HepG2 (cell line): ENCODE measurements at regions not wholly inside any gene's neighbourhood (a gene's known extent, or its start where the extent isn't known, plus 50 kb on each side); places are given as distances from the start of the nearest gene placed in this dataset.

Experiments used
- ATAC-seq: fragments of 200-7000 bp; cut with Tn5 transposase; 3 replicates; pipeline ENCODE4 v1.9.1; 2020; ENCODE audit warnings: mild to moderate bottlenecking, moderate library complexity
- BruUV-seq: library from RNA; stranded (reverse); fragments of 400-500 nt; replicated peaks from 2 replicates; lab custom pipeline; 2021; lab: Mats Ljungman, UMichigan
- CTCF ChIA-PET: fragments of 300-600 bp; formaldehyde crosslinking; extraction: SDS; loops from one replicate; lab custom pipeline; 2021; ENCODE audit warnings: low total read pairs, inconsistent platforms, low intra/inter-chr PET ratio; lab: Yijun Ruan, JAX
- POLR2A ChIA-PET: fragments of 350-600 bp; sonication (Branson Sonifier 250); formaldehyde crosslinking; loops from one replicate; lab custom pipeline; 2020; ENCODE audit warnings: antibody characterized with exemption, inconsistent platforms; lab: Yijun Ruan, JAX
- DNase-seq: peaks from one replicate; pipeline ENCODE4 v3.0.0-alpha.2; 2015; ENCODE audit warnings: low spot score
- FAIRE-seq: peaks from 3 replicates; lab custom pipeline; 2011; peaks lifted over from hg19 to GRCh38; lab: Jason Lieb, UNC
- H2AFZ ChIP-seq: one replicate; pipeline ENCODE4 v1.6.1; 2011; ENCODE audit warnings: low read length, inconsistent platforms
- H3K27ac ChIP-seq: fragments of 300-600 bp; 3 replicates; pipeline ENCODE4 v1.8.0; 2011; ENCODE audit warnings: mixed run types, mild to moderate bottlenecking, mixed read lengths, low read length, inconsistent platforms; ENCODE audit not compliant: insufficient read depth; ENCODE audit errors: extremely low read length
- H3K27me3 ChIP-seq, 2 experiments: fragments of 200-600 bp in 1 of 2; 2 replicates in 1 of 2; 3 replicates in 1 of 2; pipeline versions ENCODE4 v1.6.0 to v1.8.0; 2011; ENCODE audit warnings: low read length in 2 of 2, mild to moderate bottlenecking in 2 of 2, moderate library complexity in 2 of 2, inconsistent platforms in 1 of 2; ENCODE audit not compliant: insufficient read depth in 2 of 2, control insufficient read depth in 1 of 2
- H3K36me3 ChIP-seq, 2 experiments: fragments of 200-600 bp in 1 of 2; replicated peaks in 1 of 2; 2 replicates in 1 of 2; 3 replicates in 1 of 2; pipeline versions ENCODE4 v1.5.1 to v1.8.0; 2011; ENCODE audit warnings: low read length in 2 of 2, inconsistent platforms in 1 of 2; ENCODE audit not compliant: insufficient read depth in 2 of 2, control insufficient read depth in 1 of 2
- H3K4me1 ChIP-seq: 2 replicates; pipeline ENCODE4 v1.5.1; 2012; ENCODE audit warnings: low read length, inconsistent platforms; ENCODE audit not compliant: insufficient read depth
- H3K4me2 ChIP-seq: 2 replicates; pipeline ENCODE4 v1.6.0; 2011; ENCODE audit warnings: low read depth, low read length, inconsistent platforms
- H3K4me3 ChIP-seq, 3 experiments: fragments of 200-600 bp in 1 of 3; sonication (generic), shearing (Covaris generic) in 1 of 3; replicated peaks in 1 of 3; 2 replicates each; pipeline ENCODE4 v1.5.1; 2011 to 2016; ENCODE audit warnings: low read length in 3 of 3, inconsistent platforms in 2 of 3, low read depth in 2 of 3, mild to moderate bottlenecking in 2 of 3, control low read depth in 1 of 3, mixed read lengths in 1 of 3; ENCODE audit not compliant: insufficient read depth in 1 of 3
- H3K79me2 ChIP-seq: one replicate; pipeline ENCODE4 v1.6.1; 2011; ENCODE audit warnings: low read length, inconsistent platforms; ENCODE audit not compliant: insufficient read depth
- H3K9ac ChIP-seq: 2 replicates; pipeline ENCODE4 v1.6.0; 2011; ENCODE audit warnings: mild to moderate bottlenecking, low read depth, low read length, inconsistent platforms; ENCODE audit not compliant: insufficient read depth
- H3K9me3 ChIP-seq: 2 replicates; pipeline ENCODE4 v1.5.1; 2012; ENCODE audit warnings: mild to moderate bottlenecking, low read length
- H4K20me1 ChIP-seq: 2 replicates; pipeline ENCODE4 v1.6.0; 2011; ENCODE audit warnings: inconsistent platforms, mild to moderate bottlenecking, low read length, moderate library complexity; ENCODE audit not compliant: insufficient read depth
- HNRNPK ChIP-seq: fragments of 200-400 bp; formaldehyde crosslinking; IDR thresholded peaks from 2 replicates; pipeline ENCODE4 v1.6.1; 2018; ENCODE audit warnings: low read length, low read depth, moderate library complexity, mild to moderate bottlenecking; ENCODE audit not compliant: poor library complexity, severe bottlenecking
- MAFF ChIP-seq: IDR thresholded peaks from 2 replicates; pipeline ENCODE4 v1.6.1; 2011; ENCODE audit warnings: low read depth, low read length, improper control_type of control experiment
- PCBP2 ChIP-seq: fragments of 200-400 bp; formaldehyde crosslinking; optimal IDR thresholded peaks from 2 replicates; pipeline ENCODE3; 2018; ENCODE audit warnings: low read length, low read depth; ENCODE audit not compliant: poor library complexity, severe bottlenecking
- TBX3 ChIP-seq: fragments of 450-650 bp; IDR thresholded peaks from 2 replicates; pipeline ENCODE4 v1.6.1; 2017; ENCODE audit warnings: antibody characterized with exemption, mild to moderate bottlenecking, inconsistent platforms, borderline replicate concordance
- TCF12 ChIP-seq, 2 experiments: fragments of 450-650 bp in 1 of 2; sonication (generic) in 1 of 2; formaldehyde crosslinking in 1 of 2; IDR thresholded peaks; 2 replicates each; pipeline versions ENCODE4 v1.6.1 to v1.8.0; 2017 to 2022; ENCODE audit warnings: antibody characterized with exemption in 1 of 2, mild to moderate bottlenecking in 1 of 2, missing genetic modification reagents in 1 of 2, moderate library complexity in 1 of 2
- TEAD3 ChIP-seq: optimal IDR thresholded peaks from 2 replicates; pipeline ENCODE3; 2016; ENCODE audit warnings: borderline replicate concordance
- ZNF468 ChIP-seq: sonication (generic); formaldehyde crosslinking; IDR thresholded peaks from 2 replicates; pipeline ENCODE4 v1.8.0; 2022; ENCODE audit warnings: mild to moderate bottlenecking, moderate library complexity, missing genetic modification reagents
- ZNF484 ChIP-seq: sonication (generic); formaldehyde crosslinking; IDR thresholded peaks from 2 replicates; pipeline ENCODE4 v1.5.1; 2020; ENCODE audit warnings: mild to moderate bottlenecking, low read depth, missing genetic modification reagents, borderline replicate concordance
- WGBS: methylation state at CpG from one replicate; pipeline ENCODE4 v1.1.6; 2017; ENCODE audit warnings: low lambda C conversion rate; 5-methylcytosine and 5-hydroxymethylcytosine counted together
- in situ Hi-C: cut with HindIII; loops from 2 replicates; pipeline ENCODE4 v1.10.0; 2017; ENCODE audit warnings: low pct_unique_long_range_greater_than_20kb; ENCODE audit not compliant: extremely low pct_ligation_motif_present
- intact Hi-C: fragments of 100-400 bp; cut with micrococcal nuclease; formaldehyde crosslinking; loops from one replicate; pipeline ENCODE4 v1.10.0; 2022; ENCODE audit not compliant: unreplicated experiment
- TF ChIP-seq, protein P1 (sequence below): sonication (generic); formaldehyde crosslinking; IDR thresholded peaks from 2 replicates; pipeline ENCODE4 v1.4.0; 2020; ENCODE audit warnings: missing genetic modification reagents, mild to moderate bottlenecking, borderline replicate concordance
- TF ChIP-seq, protein P2 (sequence below): IDR thresholded peaks from 2 replicates; pipeline ENCODE4 v1.6.1; 2016; ENCODE audit warnings: low read depth
- TF ChIP-seq, protein P3 (sequence below): sonication (generic); formaldehyde crosslinking; IDR thresholded peaks from 2 replicates; pipeline ENCODE4 v1.4.0; 2020; ENCODE audit warnings: mild to moderate bottlenecking, low read depth, missing genetic modification reagents
- TF ChIP-seq, protein P4 (sequence below): sonication (generic); formaldehyde crosslinking; IDR thresholded peaks from 2 replicates; pipeline ENCODE4 v1.4.0; 2020; ENCODE audit warnings: missing genetic modification reagents

GRCh38 chr4:123017078-123017477 lies 94.7 kb upstream of the NUDT6 start:
- in situ Hi-C loops, result no loop called here
- H3K36me3 ChIP-seq, result no peaks in the 10 kb centered on the region; a peak in 1 of 5 replicates
- TF ChIP-seq, protein P1, sequence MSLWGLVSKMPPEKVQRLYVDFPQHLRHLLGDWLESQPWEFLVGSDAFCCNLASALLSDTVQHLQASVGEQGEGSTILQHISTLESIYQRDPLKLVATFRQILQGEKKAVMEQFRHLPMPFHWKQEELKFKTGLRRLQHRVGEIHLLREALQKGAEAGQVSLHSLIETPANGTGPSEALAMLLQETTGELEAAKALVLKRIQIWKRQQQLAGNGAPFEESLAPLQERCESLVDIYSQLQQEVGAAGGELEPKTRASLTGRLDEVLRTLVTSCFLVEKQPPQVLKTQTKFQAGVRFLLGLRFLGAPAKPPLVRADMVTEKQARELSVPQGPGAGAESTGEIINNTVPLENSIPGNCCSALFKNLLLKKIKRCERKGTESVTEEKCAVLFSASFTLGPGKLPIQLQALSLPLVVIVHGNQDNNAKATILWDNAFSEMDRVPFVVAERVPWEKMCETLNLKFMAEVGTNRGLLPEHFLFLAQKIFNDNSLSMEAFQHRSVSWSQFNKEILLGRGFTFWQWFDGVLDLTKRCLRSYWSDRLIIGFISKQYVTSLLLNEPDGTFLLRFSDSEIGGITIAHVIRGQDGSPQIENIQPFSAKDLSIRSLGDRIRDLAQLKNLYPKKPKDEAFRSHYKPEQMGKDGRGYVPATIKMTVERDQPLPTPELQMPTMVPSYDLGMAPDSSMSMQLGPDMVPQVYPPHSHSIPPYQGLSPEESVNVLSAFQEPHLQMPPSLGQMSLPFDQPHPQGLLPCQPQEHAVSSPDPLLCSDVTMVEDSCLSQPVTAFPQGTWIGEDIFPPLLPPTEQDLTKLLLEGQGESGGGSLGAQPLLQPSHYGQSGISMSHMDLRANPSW, result no peak
- TF ChIP-seq TCF12 (IDR thresholded peaks at IDR 0.05) (no peak), TCF12 (CRISPR knock-in tag; IDR thresholded peaks at IDR 0.05) (no peak), MAFF (no peak), TBX3 (no peak), PCBP2 (peak; percentile 73), ZNF484 (CRISPR knock-in tag) (no peak), TEAD3 (CRISPR knock-in tag) (no peak), HNRNPK (peak; percentile 89), ZNF468 (CRISPR knock-in tag) (no peak)
- TF ChIP-seq, protein P2, sequence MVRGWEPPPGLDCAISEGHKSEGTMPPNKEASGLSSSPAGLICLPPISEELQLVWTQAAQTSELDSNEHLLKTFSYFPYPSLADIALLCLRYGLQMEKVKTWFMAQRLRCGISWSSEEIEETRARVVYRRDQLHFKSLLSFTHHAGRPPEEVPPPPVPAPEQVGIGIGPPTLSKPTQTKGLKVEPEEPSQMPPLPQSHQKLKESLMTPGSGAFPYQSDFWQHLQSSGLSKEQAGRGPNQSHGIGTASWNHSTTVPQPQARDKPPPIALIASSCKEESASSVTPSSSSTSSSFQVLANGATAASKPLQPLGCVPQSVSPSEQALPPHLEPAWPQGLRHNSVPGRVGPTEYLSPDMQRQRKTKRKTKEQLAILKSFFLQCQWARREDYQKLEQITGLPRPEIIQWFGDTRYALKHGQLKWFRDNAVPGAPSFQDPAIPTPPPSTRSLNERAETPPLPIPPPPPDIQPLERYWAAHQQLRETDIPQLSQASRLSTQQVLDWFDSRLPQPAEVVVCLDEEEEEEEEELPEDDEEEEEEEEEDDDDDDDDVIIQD (CRISPR knock-in tag), result no peak
- TF ChIP-seq, protein P3, sequence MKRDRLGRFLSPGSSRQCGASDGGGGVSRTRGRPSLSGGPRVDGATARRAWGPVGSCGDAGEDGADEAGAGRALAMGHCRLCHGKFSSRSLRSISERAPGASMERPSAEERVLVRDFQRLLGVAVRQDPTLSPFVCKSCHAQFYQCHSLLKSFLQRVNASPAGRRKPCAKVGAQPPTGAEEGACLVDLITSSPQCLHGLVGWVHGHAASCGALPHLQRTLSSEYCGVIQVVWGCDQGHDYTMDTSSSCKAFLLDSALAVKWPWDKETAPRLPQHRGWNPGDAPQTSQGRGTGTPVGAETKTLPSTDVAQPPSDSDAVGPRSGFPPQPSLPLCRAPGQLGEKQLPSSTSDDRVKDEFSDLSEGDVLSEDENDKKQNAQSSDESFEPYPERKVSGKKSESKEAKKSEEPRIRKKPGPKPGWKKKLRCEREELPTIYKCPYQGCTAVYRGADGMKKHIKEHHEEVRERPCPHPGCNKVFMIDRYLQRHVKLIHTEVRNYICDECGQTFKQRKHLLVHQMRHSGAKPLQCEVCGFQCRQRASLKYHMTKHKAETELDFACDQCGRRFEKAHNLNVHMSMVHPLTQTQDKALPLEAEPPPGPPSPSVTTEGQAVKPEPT (CRISPR knock-in tag), result no peak
- TF ChIP-seq, protein P4, sequence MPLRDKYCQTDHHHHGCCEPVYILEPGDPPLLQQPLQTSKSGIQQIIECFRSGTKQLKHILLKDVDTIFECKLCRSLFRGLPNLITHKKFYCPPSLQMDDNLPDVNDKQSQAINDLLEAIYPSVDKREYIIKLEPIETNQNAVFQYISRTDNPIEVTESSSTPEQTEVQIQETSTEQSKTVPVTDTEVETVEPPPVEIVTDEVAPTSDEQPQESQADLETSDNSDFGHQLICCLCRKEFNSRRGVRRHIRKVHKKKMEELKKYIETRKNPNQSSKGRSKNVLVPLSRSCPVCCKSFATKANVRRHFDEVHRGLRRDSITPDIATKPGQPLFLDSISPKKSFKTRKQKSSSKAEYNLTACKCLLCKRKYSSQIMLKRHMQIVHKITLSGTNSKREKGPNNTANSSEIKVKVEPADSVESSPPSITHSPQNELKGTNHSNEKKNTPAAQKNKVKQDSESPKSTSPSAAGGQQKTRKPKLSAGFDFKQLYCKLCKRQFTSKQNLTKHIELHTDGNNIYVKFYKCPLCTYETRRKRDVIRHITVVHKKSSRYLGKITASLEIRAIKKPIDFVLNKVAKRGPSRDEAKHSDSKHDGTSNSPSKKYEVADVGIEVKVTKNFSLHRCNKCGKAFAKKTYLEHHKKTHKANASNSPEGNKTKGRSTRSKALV, result no peak
- TF ChIP-seq, all 625 proteins: peak for 2
- Histone ChIP-seq H3K27ac (no peak overlapping the region), H2AFZ (no peak overlapping the region), H3K79me2 (no peaks in the 10 kb centered on the region), H3K27me3 (no peaks in the 10 kb centered on the region), H3K9ac (no peak overlapping the region), H3K4me2 (no peak overlapping the region), H4K20me1 (no peaks in the 10 kb centered on the region), H3K9me3 (no peaks in the 10 kb centered on the region), H3K4me1 (no peaks in the 10 kb centered on the region), H3K4me3 (no peak overlapping the region)
- POLR2A ChIA-PET, result no interaction called here
- intact Hi-C loops, result no loop called here
- BruUV-seq, result no TSS peak
- FAIRE-seq, result no peak
- DNase-seq, result no peak
- CTCF ChIA-PET, result no interaction called here
- ATAC-seq, result no peak
- WGBS, result 98% methylated on average over 8 of the region's 8 CpGs
